ENCODE measurements at regions not wholly inside any gene's neighbourhood (a gene's known extent, or its start where the extent isn't known, plus 50 kb on each side); places are given as distances from the start of the nearest gene placed in this dataset.

DNA sequence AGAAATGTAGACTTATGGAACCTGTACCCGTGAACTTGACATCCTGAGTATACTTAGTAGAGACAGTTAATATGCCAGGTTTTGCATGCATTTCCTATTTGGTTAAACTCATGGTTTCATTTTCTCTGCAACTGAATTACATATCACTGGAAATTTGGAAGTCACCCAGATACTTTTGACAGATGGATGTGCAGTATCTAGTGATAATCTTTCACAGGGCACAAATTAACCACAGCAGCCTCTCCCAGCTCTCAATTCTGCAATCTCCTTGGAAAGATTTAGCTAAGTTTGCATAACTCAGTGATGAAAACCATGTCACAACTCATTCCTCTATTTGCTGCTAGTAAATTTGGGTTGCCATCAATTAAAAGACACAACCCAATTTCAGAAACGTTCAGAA lies 162.3 kb upstream of the TPM1 start:
- TF ChIP-seq, protein P1, sequence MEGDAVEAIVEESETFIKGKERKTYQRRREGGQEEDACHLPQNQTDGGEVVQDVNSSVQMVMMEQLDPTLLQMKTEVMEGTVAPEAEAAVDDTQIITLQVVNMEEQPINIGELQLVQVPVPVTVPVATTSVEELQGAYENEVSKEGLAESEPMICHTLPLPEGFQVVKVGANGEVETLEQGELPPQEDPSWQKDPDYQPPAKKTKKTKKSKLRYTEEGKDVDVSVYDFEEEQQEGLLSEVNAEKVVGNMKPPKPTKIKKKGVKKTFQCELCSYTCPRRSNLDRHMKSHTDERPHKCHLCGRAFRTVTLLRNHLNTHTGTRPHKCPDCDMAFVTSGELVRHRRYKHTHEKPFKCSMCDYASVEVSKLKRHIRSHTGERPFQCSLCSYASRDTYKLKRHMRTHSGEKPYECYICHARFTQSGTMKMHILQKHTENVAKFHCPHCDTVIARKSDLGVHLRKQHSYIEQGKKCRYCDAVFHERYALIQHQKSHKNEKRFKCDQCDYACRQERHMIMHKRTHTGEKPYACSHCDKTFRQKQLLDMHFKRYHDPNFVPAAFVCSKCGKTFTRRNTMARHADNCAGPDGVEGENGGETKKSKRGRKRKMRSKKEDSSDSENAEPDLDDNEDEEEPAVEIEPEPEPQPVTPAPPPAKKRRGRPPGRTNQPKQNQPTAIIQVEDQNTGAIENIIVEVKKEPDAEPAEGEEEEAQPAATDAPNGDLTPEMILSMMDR (IDR thresholded peaks at IDR 0.05): no peak
- TF ChIP-seq ZNF232 (CRISPR knock-in tag; IDR thresholded peaks at IDR 0.05): no peak
- TF ChIP-seq, protein P2, sequence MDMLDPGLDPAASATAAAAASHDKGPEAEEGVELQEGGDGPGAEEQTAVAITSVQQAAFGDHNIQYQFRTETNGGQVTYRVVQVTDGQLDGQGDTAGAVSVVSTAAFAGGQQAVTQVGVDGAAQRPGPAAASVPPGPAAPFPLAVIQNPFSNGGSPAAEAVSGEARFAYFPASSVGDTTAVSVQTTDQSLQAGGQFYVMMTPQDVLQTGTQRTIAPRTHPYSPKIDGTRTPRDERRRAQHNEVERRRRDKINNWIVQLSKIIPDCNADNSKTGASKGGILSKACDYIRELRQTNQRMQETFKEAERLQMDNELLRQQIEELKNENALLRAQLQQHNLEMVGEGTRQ (CRISPR knock-in tag; IDR thresholded peaks at IDR 0.05): no peak
- TF ChIP-seq RELA (CRISPR knock-in tag; IDR thresholded peaks at IDR 0.05; ENCODE audit: borderline replicate concordance): no peak
- TF ChIP-seq ZNF263 (CRISPR knock-in tag; IDR thresholded peaks at IDR 0.05; ENCODE audit: low read depth): no peak
- no peak for TF ChIP-seq KAT7 (CRISPR knock-in tag; IDR thresholded peaks at IDR 0.05; ENCODE audit: borderline replicate concordance)
- no peak for TF ChIP-seq NFYB (CRISPR knock-in tag; conservative IDR thresholded peaks at IDR 0.05; ENCODE audit: low read depth)
- no peak for TF ChIP-seq CREB1 (CRISPR knock-in tag; IDR thresholded peaks at IDR 0.05)
- no peak for TF ChIP-seq SMAD3 (CRISPR knock-in tag; IDR thresholded peaks at IDR 0.05; ENCODE audit: borderline replicate concordance)
- TF ChIP-seq, protein P3, sequence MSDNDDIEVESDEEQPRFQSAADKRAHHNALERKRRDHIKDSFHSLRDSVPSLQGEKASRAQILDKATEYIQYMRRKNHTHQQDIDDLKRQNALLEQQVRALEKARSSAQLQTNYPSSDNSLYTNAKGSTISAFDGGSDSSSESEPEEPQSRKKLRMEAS (CRISPR knock-in tag; IDR thresholded peaks at IDR 0.05): no peak
- TF ChIP-seq, protein P4, sequence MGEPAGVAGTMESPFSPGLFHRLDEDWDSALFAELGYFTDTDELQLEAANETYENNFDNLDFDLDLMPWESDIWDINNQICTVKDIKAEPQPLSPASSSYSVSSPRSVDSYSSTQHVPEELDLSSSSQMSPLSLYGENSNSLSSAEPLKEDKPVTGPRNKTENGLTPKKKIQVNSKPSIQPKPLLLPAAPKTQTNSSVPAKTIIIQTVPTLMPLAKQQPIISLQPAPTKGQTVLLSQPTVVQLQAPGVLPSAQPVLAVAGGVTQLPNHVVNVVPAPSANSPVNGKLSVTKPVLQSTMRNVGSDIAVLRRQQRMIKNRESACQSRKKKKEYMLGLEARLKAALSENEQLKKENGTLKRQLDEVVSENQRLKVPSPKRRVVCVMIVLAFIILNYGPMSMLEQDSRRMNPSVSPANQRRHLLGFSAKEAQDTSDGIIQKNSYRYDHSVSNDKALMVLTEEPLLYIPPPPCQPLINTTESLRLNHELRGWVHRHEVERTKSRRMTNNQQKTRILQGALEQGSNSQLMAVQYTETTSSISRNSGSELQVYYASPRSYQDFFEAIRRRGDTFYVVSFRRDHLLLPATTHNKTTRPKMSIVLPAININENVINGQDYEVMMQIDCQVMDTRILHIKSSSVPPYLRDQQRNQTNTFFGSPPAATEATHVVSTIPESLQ (CRISPR knock-in tag; IDR thresholded peaks at IDR 0.05): no peak
- TF ChIP-seq, protein P5, sequence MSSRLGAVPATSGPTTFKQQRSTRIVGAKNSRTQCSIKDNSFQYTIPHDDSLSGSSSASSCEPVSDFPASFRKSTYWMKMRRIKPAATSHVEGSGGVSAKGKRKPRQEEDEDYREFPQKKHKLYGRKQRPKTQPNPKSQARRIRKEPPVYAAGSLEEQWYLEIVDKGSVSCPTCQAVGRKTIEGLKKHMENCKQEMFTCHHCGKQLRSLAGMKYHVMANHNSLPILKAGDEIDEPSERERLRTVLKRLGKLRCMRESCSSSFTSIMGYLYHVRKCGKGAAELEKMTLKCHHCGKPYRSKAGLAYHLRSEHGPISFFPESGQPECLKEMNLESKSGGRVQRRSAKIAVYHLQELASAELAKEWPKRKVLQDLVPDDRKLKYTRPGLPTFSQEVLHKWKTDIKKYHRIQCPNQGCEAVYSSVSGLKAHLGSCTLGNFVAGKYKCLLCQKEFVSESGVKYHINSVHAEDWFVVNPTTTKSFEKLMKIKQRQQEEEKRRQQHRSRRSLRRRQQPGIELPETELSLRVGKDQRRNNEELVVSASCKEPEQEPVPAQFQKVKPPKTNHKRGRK (CRISPR knock-in tag; IDR thresholded peaks at IDR 0.05; ENCODE audit: borderline replicate concordance): no peak
- TF ChIP-seq JAZF1 (CRISPR knock-in tag; IDR thresholded peaks at IDR 0.05): no peak
